LNCaP clone FGC (cell line): ENCODE measurements at regions not wholly inside any gene's neighbourhood (a gene's known extent, or its start where the extent isn't known, plus 50 kb on each side); places are given as distances from the start of the nearest gene placed in this dataset.

ENCODE experiments used
- DNase-seq: peaks from one replicate; pipeline ENCODE4 v3.0.0-alpha.2; 2011; ENCODE audit warnings: low read depth
- H3K4me3 ChIP-seq: 2 replicates; pipeline ENCODE4 v1.5.1; 2011; ENCODE audit warnings: mild to moderate bottlenecking, low read depth, low read length, control low read depth
- CTCF ChIP-seq: IDR thresholded peaks from 2 replicates; pipeline ENCODE4 v1.5.1; 2012; ENCODE audit warnings: mild to moderate bottlenecking; ENCODE audit not compliant: control insufficient read depth, insufficient read depth; ENCODE audit errors: extremely low read depth

- TF ChIP-seq CTCF, result no peak
- H3K4me3 ChIP-seq, result no peak overlapping the region
- no peak for DNase-seq
Measured at GRCh38 chr1:106049595-106049994, 1006.9 kb upstream of the PRMT6 start.

- H3K4me3 ChIP-seq, result no peak overlapping the region
- no peak for TF ChIP-seq CTCF
- DNase-seq, result no peak
Measured at GRCh38 chr1:106055855-106056254, 1000.6 kb upstream of the PRMT6 start.

- DNase-seq, result no peak
- no peak for TF ChIP-seq CTCF
Measured at GRCh38 chr1:106061586-106062495, 994.6 kb upstream of the PRMT6 start.

GRCh38 chr1:106063510-106063909 is 993.0 kb upstream of the PRMT6 start:
- no peak for TF ChIP-seq CTCF
- H3K4me3 ChIP-seq, result no peak overlapping the region
- DNase-seq, result no peak

More at GRCh38 chr1:106061586-106062495, 994.6 kb upstream of the PRMT6 start:
- no peak overlapping the region for H3K4me3 ChIP-seq

GRCh38 chr1:106072909-106073600 is 983.4 kb upstream of the PRMT6 start:
- TF ChIP-seq CTCF, result no peak
- no peak for DNase-seq
- H3K4me3 ChIP-seq, result no peak overlapping the region

GRCh38 chr1:106080608-106081325 is 975.7 kb upstream of the PRMT6 start:
- DNase-seq, result no peak
- TF ChIP-seq CTCF, result no peak
- H3K4me3 ChIP-seq, result no peak overlapping the region
